NK-92 treated with Interleukin-12 subunit alpha and Interleukin-12 subunit beta, amount 100 ng/mL, for 24 hours (cell line): ENCODE measurements at regions not wholly inside any gene's neighbourhood (a gene's known extent, or its start where the extent isn't known, plus 50 kb on each side); places are given as distances from the start of the nearest gene placed in this dataset.
"Not testable (repeated sequence)": the region's sequence is repeated elsewhere in the genome, so short reads cannot be mapped to it uniquely, and the experiment has no call there.

Experiments
- DNase-seq: peaks from one replicate; lab custom pipeline; 2025; lab: John Stamatoyannopoulos, UW

GRCh38 chr9:38254756-38255155 lies 137.7 kb upstream of the ALDH1B1 start:
- no peak for DNase-seq

GRCh38 chr9:38254151-38254550 lies 138.4 kb upstream of the ALDH1B1 start:
- DNase-seq = no peak

DNA sequence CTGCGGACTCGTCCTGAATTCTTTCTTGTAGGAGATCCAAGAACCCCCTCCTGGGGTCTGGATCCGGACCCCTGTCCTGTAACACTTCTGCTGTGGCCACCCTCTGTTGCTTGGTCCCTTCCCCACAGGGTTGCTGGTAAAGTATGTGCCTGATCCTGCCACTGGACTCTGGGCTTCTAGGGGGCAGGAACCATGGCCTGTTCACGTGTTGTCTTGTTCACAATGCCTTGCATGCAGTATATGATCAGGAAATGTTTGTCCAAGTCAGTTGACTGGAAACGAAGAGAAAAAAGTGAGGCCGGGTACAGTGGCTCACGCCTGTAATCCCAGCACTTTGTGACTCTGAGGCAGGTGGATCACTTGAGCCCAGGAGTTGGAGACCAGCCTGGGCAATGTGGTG lies 139.3 kb upstream of the ALDH1B1 start:
- no peak for DNase-seq

DNA sequence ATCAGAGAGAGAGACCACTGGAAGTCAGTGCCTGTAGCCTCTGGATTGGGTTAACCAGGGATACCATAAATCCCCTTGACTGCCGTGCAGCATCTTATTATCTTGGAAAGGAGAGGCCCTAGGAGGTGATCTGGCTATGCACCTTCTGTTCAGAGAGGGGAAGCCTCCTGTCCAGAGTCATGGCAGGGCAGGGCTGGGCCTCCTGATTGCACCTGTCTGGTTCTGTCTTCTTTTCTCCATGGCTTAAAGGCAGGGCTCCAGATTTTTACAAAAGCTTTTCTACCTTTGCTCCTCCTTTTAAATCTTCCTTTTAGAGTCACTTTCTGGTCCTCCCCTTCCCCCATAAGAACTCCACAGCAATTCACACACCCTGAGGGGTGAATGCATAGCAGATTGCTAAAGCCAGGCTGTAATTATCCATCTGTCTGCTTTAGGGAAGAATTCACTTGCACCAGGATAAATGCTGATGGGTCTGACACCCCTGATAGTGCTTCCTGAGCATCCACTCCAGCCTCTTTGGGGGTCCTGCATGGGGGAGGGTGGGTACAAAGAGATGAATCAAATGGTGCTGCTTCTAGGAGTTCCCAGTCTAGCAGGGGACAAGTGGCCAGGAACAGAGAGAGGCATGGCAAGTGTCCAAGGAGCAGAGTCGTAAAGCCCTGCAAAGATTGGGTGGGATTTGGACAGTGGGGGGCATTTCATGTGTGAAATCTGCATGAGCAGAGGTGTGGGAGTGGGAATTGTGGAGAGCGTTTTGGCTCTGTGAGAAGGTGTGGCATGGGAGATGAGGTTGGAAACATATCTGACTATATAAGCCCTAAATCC lies 141.3 kb upstream of the ALDH1B1 start:
- DNase-seq = no peak

- DNase-seq = no peak
Observed at GRCh38 chr9:38250279-38251035, 142.0 kb upstream of the ALDH1B1 start.

GRCh38 chr9:38249587-38250210 lies 142.8 kb upstream of the ALDH1B1 start:
- no peak for DNase-seq

DNA sequence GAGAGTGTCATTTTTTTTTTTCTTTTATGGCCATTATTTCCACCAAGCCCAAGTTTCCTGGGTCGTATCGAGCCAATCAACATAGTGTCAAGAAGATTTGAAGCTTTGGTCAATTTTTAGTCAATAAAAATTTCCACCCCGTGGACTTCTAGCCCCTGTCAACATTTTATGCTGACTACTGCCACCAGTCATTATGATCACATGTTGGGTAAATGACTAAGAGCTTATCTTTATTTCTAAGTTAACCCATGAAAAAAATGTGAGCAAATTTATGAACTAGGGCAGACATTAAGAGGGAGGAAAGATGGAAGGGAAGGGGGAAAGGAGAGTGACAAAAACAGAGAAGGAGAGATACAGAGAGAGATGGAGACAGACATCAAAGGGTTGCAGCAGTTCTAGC lies 143.5 kb upstream of the ALDH1B1 start:
- no peak for DNase-seq

DNA sequence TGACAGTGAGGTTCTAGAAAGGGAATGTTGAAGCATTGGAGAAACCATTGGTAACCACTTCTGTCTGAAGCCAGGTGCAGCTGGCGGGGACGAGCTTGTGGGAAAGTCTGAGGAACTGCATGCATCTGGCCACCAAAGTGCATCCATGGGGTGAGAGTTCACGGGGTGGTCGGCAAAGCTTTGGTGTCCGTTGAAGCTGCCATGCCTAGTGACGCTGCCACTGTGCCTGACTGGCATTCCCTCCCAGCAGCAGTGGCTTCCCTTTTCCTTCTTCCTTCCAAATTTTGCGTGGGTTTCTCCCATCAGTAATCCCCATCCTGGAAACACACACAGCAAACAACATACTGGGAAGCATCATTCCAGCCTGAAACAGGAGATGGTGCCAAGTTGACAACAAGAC lies 145.7 kb upstream of the ALDH1B1 start:
- DNase-seq = no peak

GRCh38 chr9:38244971-38245370 lies 147.5 kb upstream of the ALDH1B1 start:
- no peak for DNase-seq

GRCh38 chr9:38243993-38244392 lies 148.5 kb upstream of the ALDH1B1 start:
- DNase-seq = no peak

- not testable (repeated sequence) for DNase-seq
Observed at GRCh38 chr9:38242151-38242550, 150.4 kb upstream of the ALDH1B1 start.

DNA sequence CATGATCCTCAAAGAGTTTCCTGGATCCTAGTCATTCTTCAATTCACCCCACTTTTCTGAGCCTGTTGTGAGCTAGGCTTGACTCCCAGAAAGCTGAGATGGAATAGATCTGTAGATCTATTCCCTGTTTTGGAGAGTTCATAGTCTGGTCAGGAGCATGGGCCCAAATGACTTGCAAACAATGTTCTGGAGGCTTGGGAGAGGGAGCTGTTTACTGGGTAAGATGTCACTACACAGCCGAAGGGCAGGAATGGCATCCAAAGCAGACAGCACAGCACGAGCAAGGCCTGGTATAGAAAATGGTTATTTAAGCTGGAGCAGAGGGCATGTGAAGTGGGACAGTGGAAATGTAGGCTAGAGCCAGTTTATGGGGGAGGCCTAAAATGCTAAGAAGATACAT lies 152.5 kb upstream of the ALDH1B1 start:
- DNase-seq = no peak

DNA sequence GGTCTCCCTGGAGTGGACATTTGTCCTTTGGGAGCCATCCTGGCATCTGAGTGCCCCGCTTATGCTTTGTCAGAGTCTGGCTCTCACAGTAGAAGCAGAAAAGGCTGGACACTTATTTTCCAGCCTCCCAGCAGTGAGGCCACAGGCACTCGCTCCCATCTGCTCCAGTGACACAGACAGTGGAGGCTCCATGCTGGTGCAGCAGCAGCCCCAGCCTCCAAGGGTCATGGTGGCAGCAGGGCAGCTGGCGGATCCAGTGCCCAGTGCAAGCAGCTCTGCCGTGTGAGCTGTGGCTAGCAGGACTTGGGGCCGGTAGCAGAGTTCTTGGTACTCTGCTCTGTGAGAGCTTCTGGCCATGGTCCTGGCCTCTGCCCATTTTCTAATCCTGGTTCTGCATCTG lies 157.3 kb upstream of the ALDH1B1 start:
- no peak for DNase-seq

DNA sequence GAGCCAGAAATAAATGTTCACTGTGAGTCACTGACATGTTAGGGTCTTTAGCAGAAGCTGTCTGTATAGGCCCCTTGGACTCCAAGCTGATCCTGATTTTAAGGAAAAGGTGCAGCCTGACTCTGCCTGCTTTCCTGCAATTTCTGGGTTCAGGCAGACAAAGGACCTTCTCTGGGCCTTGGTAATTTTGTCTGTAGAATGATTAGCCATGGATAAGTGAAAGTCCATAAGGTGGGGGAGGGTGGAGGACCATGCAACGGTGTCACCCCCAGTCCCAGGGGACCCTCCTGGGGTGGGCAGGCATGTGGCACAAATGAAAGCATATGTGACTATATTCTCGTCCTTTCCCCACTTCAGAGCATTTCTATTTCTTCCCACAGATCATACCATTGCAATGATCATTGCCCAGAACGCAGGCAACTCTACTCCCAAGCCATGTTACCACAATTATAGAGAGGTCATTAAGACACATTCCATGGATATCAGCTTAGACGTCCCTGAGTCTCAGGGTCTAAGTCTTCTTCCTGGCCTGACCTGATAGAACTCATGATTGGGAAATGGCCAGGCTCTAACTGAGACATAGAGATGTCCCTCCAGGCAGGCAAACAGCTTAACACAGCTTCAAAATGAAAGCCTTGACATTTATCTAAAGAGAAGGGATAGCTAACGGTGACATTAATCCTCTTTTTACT lies 157.9 kb upstream of the ALDH1B1 start:
- no peak for DNase-seq

- DNase-seq = no peak
Observed at GRCh38 chr9:38233796-38234355, 158.6 kb upstream of the ALDH1B1 start.

GRCh38 chr9:38233343-38233742 lies 159.2 kb upstream of the ALDH1B1 start:
- DNase-seq = no peak

DNA sequence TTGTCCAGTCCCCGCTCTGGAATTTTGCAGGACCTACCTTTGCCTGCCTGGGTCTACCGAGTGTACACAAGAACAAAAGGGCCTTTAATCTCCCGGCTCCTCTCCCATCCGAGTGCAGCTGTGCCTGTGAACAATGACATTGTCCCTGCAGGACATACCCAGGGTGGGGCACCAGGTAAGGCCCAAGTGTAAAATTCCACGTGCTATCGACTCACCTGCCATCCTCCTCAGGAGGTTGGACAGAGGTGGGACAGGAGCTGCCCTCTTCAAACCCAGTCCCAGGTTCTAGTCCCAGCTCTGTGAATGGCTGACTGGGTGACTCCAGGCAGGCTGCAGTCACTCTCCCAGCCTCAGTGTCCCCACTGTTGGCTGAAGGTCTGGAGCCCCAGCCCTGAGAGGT lies 159.6 kb upstream of the ALDH1B1 start:
- no peak for DNase-seq

GRCh38 chr9:38229504-38230155 lies 160.6 kb upstream of the SHB start:
- no peak for DNase-seq

- DNase-seq = no peak
Observed at GRCh38 chr9:38229104-38229500, 160.1 kb upstream of the SHB start.

- no peak for DNase-seq
Observed at GRCh38 chr9:38228331-38229103, 159.5 kb upstream of the SHB start.

- DNase-seq = no peak
Observed at GRCh38 chr9:38227656-38228055, 158.6 kb upstream of the SHB start.
